GM23338 (cell line): ENCODE measurements at regions not wholly inside any gene's neighbourhood (a gene's known extent, or its start where the extent isn't known, plus 50 kb on each side); places are given as distances from the start of the nearest gene placed in this dataset.

Experiments used
- ATAC-seq: fragments of 200-7000 bp; cut with Tn5 transposase; 3 replicates; pipeline ENCODE4 v1.9.1; 2020
- DNase-seq: peaks from one replicate; pipeline ENCODE4 v3.0.0-alpha.2; 2015; ENCODE audit warnings: low spot score
- H2AFZ ChIP-seq: fragments of 200-600 bp; sonication (generic); 2 replicates; pipeline ENCODE4 v1.8.0; 2016; ENCODE audit warnings: antibody characterized with exemption, mild to moderate bottlenecking, moderate library complexity
- H3F3A ChIP-seq: fragments of 200-600 bp; sonication (generic); replicated peaks from 2 replicates; pipeline ENCODE4 v1.8.0; 2017; ENCODE audit warnings: antibody characterized with exemption, mixed run types, low read depth
- H3K27ac ChIP-seq: fragments of 200-600 bp; sonication (generic); 2 replicates; pipeline ENCODE4 v1.6.1; 2016; ENCODE audit warnings: low read depth
- H3K27me3 ChIP-seq: fragments of 200-600 bp; sonication (generic); 2 replicates; pipeline ENCODE4 v1.8.0; 2016; ENCODE audit warnings: mild to moderate bottlenecking, mixed run types, moderate library complexity; ENCODE audit not compliant: insufficient read depth
- H3K36me3 ChIP-seq: fragments of 200-600 bp; sonication (generic); 2 replicates; pipeline ENCODE4 v1.8.0; 2016; ENCODE audit warnings: mild to moderate bottlenecking; ENCODE audit not compliant: insufficient read depth
- H3K4me1 ChIP-seq: fragments of 200-600 bp; sonication (generic); 2 replicates; pipeline ENCODE4 v1.8.0; 2016; ENCODE audit warnings: mild to moderate bottlenecking, moderate library complexity; ENCODE audit not compliant: insufficient read depth
- H3K4me2 ChIP-seq: fragments of 200-600 bp; sonication (generic); 2 replicates; pipeline ENCODE4 v1.7.1; 2017; ENCODE audit warnings: mixed run types
- H3K4me3 ChIP-seq: fragments of 200-600 bp; sonication (generic); 2 replicates; pipeline ENCODE4 v1.6.1; 2016; ENCODE audit warnings: mixed run types
- H3K79me2 ChIP-seq: fragments of 200-600 bp; sonication (generic); replicated peaks from 2 replicates; pipeline ENCODE4 v1.8.0; 2017; ENCODE audit warnings: mild to moderate bottlenecking; ENCODE audit not compliant: insufficient read depth
- H3K9me2 ChIP-seq: fragments of 200-600 bp; sonication (generic); 2 replicates; pipeline ENCODE4 v1.8.0; 2017; ENCODE audit not compliant: insufficient read depth
- H4K20me1 ChIP-seq: fragments of 200-600 bp; sonication (generic); replicated peaks from 2 replicates; pipeline ENCODE4 v1.8.0; 2017; ENCODE audit warnings: mild to moderate bottlenecking; ENCODE audit not compliant: insufficient read depth
- H3K27ac Mint-ChIP-seq: 2 replicates; pipeline ENCODE4 v1.8.0; 2020; ENCODE audit warnings: inconsistent platforms, mild to moderate bottlenecking, moderate library complexity, mixed read lengths
- H3K27me3 Mint-ChIP-seq: 3 replicates; pipeline ENCODE4 v1.8.0; 2022; ENCODE audit warnings: low read depth, mild to moderate bottlenecking, moderate library complexity, mixed read lengths, inconsistent platforms; ENCODE audit not compliant: insufficient read depth, poor library complexity
- H3K36me3 Mint-ChIP-seq: 3 replicates; pipeline ENCODE4 v1.8.0; 2021; ENCODE audit warnings: low read depth, mild to moderate bottlenecking, inconsistent platforms, moderate library complexity, mixed read lengths
- H3K4me1 Mint-ChIP-seq: 3 replicates; pipeline ENCODE4 v1.8.0; 2020; ENCODE audit warnings: mild to moderate bottlenecking, inconsistent platforms, mixed read lengths
- H3K4me3 Mint-ChIP-seq: 3 replicates; pipeline ENCODE4 v1.8.0; 2021; ENCODE audit warnings: moderate library complexity, mild to moderate bottlenecking, inconsistent platforms, mixed read lengths
- H3K9me3 Mint-ChIP-seq: 3 replicates; pipeline ENCODE4 v1.8.0; 2020; ENCODE audit warnings: moderate library complexity, mild to moderate bottlenecking, inconsistent platforms, mixed read lengths
- EZH2 ChIP-seq: fragments of 200-600 bp; sonication (generic); IDR thresholded peaks from one replicate; pipeline ENCODE4 v1.8.0; 2017; ENCODE audit warnings: antibody characterized with exemption, mild to moderate bottlenecking, low read depth; ENCODE audit not compliant: unreplicated experiment
- EZH2phosphoT487 ChIP-seq: fragments of 200-600 bp; sonication (generic); IDR thresholded peaks from one replicate; pipeline ENCODE4 v1.8.1; 2018; ENCODE audit warnings: antibody characterized with exemption; ENCODE audit not compliant: unreplicated experiment
- JUNB ChIP-seq: IDR thresholded peaks from one replicate; pipeline ENCODE4 v1.6.1; 2016; ENCODE audit warnings: antibody characterized with exemption; ENCODE audit not compliant: unreplicated experiment
- NANOG ChIP-seq: IDR thresholded peaks from 2 replicates; pipeline ENCODE4 v1.6.1; 2016; ENCODE audit warnings: antibody characterized with exemption, borderline replicate concordance
- POLR2AphosphoS5 ChIP-seq: IDR thresholded peaks from 2 replicates; pipeline ENCODE4 v1.6.1; 2016; ENCODE audit warnings: antibody characterized with exemption, low read depth
- STAT1 ChIP-seq: IDR thresholded peaks from one replicate; pipeline ENCODE4 v1.6.1; 2016; ENCODE audit warnings: antibody characterized with exemption; ENCODE audit not compliant: unreplicated experiment
- ZNF114 ChIP-seq: fragments of 250-450 bp; sonication (Bioruptor Pico); IDR thresholded peaks from 2 replicates; pipeline ENCODE4 v1.5.0; 2020; ENCODE audit warnings: mild to moderate bottlenecking, moderate library complexity
- TF ChIP-seq, protein P1 (sequence below): IDR thresholded peaks from one replicate; pipeline ENCODE4 v1.6.1; 2018; ENCODE audit warnings: antibody characterized with exemption; ENCODE audit not compliant: unreplicated experiment
- TF ChIP-seq, protein P2 (sequence below): fragments of 250-450 bp; sonication (Bioruptor Pico); IDR thresholded peaks from 2 replicates; pipeline ENCODE4 v1.5.0; 2020; ENCODE audit warnings: mild to moderate bottlenecking, moderate library complexity
- TF ChIP-seq, protein P3 (sequence below), 2 experiments: fragments of 200-600 bp in 1 of 2; sonication (generic) in 1 of 2; conservative IDR thresholded peaks; 2 replicates each; pipeline versions ENCODE4 v1.5.1 to v1.6.1; 2016 to 2017; ENCODE audit warnings: antibody characterized with exemption in 2 of 2, low read depth in 2 of 2, mild to moderate bottlenecking in 2 of 2, moderate library complexity in 1 of 2
- TF ChIP-seq, protein P4 (sequence below): IDR thresholded peaks from 2 replicates; pipeline ENCODE4 v1.6.1; 2016; ENCODE audit warnings: antibody characterized with exemption

DNA sequence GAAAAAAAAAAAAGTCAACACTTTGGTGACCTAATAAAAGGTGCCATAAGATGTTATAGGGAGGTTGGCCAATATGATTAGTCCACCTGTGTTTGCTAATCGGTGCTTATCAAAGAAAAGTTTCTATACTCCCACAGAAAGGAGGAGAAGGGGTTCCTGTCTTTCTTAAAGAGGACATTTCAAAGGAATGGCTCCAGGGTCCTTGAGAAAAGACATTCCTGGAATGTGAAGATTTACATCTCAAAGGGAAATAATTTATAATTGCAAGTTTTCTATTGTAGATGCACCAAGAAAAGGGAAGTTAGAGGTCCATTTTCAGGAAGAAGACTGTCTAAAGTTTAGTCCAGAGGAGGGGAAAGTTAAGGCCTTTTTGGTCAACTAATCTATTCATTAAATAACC, 715.3 kb downstream of the NXPH1 start:
- Histone ChIP-seq H3K4me2 (no peak overlapping the region; the same call in 1 of the 2 replicates), H3K4me1 (peaks cover 38% of the 10 kb centered on the region), H3K27me3 (no peaks in the 10 kb centered on the region), H4K20me1 (no peaks in the 10 kb centered on the region), H3K9me2 (no peaks in the 10 kb centered on the region; the same call in 1 of the 2 replicates), H3K4me3 (no peak overlapping the region), H3K36me3 (no peaks in the 10 kb centered on the region), H2AFZ (no peak overlapping the region), H3K27ac (peak overlapping the region; percentile 30; the same call in 1 of the 2 replicates), H3K79me2 (no peaks in the 10 kb centered on the region), H3F3A (no peaks in the 10 kb centered on the region)
- Mint-ChIP-seq H3K9me3 (peaks cover 3% of the 10 kb centered on the region; the same call in 1 of the 3 replicates), H3K4me1 (peaks cover 41% of the 10 kb centered on the region), H3K36me3 (peaks cover 5% of the 10 kb centered on the region; the same call in 1 of the 3 replicates), H3K4me3 (no peak overlapping the region), H3K27me3 (no peaks in the 10 kb centered on the region), H3K27ac (peak overlapping the region; percentile 46; the same call in 1 of the 2 replicates)
- peak; percentile 66 for DNase-seq
- ATAC-seq: peak; percentile 34; the same call in 1 of the 3 replicates
- no peak for TF ChIP-seq POLR2AphosphoS5
- TF ChIP-seq EZH2: no peak
- TF ChIP-seq NANOG: 0 out of 2 replicates have a peak, but pooled peaks have one; percentile 43
- TF ChIP-seq JUNB: no peak
- no peak for TF ChIP-seq ZNF114 (CRISPR knock-in tag)
- TF ChIP-seq, protein P1, sequence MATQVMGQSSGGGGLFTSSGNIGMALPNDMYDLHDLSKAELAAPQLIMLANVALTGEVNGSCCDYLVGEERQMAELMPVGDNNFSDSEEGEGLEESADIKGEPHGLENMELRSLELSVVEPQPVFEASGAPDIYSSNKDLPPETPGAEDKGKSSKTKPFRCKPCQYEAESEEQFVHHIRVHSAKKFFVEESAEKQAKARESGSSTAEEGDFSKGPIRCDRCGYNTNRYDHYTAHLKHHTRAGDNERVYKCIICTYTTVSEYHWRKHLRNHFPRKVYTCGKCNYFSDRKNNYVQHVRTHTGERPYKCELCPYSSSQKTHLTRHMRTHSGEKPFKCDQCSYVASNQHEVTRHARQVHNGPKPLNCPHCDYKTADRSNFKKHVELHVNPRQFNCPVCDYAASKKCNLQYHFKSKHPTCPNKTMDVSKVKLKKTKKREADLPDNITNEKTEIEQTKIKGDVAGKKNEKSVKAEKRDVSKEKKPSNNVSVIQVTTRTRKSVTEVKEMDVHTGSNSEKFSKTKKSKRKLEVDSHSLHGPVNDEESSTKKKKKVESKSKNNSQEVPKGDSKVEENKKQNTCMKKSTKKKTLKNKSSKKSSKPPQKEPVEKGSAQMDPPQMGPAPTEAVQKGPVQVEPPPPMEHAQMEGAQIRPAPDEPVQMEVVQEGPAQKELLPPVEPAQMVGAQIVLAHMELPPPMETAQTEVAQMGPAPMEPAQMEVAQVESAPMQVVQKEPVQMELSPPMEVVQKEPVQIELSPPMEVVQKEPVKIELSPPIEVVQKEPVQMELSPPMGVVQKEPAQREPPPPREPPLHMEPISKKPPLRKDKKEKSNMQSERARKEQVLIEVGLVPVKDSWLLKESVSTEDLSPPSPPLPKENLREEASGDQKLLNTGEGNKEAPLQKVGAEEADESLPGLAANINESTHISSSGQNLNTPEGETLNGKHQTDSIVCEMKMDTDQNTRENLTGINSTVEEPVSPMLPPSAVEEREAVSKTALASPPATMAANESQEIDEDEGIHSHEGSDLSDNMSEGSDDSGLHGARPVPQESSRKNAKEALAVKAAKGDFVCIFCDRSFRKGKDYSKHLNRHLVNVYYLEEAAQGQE: no peak
- no peak for TF ChIP-seq EZH2phosphoT487
- TF ChIP-seq, protein P2, sequence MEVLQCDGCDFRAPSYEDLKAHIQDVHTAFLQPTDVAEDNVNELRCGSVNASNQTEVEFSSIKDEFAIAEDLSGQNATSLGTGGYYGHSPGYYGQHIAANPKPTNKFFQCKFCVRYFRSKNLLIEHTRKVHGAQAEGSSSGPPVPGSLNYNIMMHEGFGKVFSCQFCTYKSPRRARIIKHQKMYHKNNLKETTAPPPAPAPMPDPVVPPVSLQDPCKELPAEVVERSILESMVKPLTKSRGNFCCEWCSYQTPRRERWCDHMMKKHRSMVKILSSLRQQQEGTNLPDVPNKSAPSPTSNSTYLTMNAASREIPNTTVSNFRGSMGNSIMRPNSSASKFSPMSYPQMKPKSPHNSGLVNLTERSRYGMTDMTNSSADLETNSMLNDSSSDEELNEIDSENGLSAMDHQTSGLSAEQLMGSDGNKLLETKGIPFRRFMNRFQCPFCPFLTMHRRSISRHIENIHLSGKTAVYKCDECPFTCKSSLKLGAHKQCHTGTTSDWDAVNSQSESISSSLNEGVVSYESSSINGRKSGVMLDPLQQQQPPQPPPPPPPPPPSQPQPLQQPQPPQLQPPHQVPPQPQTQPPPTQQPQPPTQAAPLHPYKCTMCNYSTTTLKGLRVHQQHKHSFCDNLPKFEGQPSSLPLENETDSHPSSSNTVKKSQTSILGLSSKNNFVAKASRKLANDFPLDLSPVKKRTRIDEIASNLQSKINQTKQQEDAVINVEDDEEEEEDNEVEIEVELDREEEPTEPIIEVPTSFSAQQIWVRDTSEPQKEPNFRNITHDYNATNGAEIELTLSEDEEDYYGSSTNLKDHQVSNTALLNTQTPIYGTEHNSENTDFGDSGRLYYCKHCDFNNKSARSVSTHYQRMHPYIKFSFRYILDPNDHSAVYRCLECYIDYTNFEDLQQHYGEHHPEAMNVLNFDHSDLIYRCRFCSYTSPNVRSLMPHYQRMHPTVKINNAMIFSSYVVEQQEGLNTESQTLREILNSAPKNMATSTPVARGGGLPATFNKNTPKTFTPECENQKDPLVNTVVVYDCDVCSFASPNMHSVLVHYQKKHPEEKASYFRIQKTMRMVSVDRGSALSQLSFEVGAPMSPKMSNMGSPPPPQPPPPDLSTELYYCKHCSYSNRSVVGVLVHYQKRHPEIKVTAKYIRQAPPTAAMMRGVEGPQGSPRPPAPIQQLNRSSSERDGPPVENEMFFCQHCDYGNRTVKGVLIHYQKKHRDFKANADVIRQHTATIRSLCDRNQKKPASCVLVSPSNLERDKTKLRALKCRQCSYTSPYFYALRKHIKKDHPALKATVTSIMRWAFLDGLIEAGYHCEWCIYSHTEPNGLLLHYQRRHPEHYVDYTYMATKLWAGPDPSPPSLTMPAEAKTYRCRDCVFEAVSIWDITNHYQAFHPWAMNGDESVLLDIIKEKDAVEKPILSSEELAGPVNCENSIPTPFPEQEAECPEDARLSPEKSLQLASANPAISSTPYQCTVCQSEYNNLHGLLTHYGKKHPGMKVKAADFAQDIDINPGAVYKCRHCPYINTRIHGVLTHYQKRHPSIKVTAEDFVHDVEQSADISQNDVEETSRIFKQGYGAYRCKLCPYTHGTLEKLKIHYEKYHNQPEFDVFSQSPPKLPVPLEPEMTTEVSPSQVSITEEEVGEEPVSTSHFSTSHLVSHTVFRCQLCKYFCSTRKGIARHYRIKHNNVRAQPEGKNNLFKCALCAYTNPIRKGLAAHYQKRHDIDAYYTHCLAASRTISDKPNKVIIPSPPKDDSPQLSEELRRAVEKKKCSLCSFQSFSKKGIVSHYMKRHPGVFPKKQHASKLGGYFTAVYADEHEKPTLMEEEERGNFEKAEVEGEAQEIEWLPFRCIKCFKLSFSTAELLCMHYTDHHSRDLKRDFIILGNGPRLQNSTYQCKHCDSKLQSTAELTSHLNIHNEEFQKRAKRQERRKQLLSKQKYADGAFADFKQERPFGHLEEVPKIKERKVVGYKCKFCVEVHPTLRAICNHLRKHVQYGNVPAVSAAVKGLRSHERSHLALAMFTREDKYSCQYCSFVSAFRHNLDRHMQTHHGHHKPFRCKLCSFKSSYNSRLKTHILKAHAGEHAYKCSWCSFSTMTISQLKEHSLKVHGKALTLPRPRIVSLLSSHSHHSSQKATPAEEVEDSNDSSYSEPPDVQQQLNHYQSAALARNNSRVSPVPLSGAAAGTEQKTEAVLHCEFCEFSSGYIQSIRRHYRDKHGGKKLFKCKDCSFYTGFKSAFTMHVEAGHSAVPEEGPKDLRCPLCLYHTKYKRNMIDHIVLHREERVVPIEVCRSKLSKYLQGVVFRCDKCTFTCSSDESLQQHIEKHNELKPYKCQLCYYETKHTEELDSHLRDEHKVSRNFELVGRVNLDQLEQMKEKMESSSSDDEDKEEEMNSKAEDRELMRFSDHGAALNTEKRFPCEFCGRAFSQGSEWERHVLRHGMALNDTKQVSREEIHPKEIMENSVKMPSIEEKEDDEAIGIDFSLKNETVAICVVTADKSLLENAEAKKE: peak; percentile 49; the same call in 1 of the 2 replicates
- TF ChIP-seq, protein P3, sequence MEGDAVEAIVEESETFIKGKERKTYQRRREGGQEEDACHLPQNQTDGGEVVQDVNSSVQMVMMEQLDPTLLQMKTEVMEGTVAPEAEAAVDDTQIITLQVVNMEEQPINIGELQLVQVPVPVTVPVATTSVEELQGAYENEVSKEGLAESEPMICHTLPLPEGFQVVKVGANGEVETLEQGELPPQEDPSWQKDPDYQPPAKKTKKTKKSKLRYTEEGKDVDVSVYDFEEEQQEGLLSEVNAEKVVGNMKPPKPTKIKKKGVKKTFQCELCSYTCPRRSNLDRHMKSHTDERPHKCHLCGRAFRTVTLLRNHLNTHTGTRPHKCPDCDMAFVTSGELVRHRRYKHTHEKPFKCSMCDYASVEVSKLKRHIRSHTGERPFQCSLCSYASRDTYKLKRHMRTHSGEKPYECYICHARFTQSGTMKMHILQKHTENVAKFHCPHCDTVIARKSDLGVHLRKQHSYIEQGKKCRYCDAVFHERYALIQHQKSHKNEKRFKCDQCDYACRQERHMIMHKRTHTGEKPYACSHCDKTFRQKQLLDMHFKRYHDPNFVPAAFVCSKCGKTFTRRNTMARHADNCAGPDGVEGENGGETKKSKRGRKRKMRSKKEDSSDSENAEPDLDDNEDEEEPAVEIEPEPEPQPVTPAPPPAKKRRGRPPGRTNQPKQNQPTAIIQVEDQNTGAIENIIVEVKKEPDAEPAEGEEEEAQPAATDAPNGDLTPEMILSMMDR (conservative IDR thresholded peaks at IDR 0.05; ENCODE audit: low read depth in 2 of 2): no peak
- TF ChIP-seq, protein P4, sequence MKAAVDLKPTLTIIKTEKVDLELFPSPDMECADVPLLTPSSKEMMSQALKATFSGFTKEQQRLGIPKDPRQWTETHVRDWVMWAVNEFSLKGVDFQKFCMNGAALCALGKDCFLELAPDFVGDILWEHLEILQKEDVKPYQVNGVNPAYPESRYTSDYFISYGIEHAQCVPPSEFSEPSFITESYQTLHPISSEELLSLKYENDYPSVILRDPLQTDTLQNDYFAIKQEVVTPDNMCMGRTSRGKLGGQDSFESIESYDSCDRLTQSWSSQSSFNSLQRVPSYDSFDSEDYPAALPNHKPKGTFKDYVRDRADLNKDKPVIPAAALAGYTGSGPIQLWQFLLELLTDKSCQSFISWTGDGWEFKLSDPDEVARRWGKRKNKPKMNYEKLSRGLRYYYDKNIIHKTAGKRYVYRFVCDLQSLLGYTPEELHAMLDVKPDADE: no peak
- no peak for TF ChIP-seq STAT1
